Inflammatory macrophage (primary cell): ENCODE measurements at regions not wholly inside any gene's neighbourhood (a gene's known extent, or its start where the extent isn't known, plus 50 kb on each side); places are given as distances from the start of the nearest gene placed in this dataset.

Experiments
- DNase-seq, 2 donors: peaks; one replicate each; pipeline ENCODE4 v3.0.0-alpha.2; 2020 to 2022

- no peak for DNase-seq
Measured at GRCh38 chr16:51359141-51359955, 208.3 kb upstream of the SALL1 start.

- DNase-seq = no peak
Measured at GRCh38 chr16:51357839-51358238, 206.8 kb upstream of the SALL1 start.

GRCh38 chr16:51355875-51356274, 204.8 kb upstream of the SALL1 start:
- no peak for DNase-seq

- no peak for DNase-seq
Measured at GRCh38 chr16:51355195-51355594, 204.1 kb upstream of the SALL1 start.

GRCh38 chr16:51353055-51353454, 202.0 kb upstream of the SALL1 start:
- DNase-seq = no peak

GRCh38 chr16:51349626-51350025, 198.6 kb upstream of the SALL1 start:
- DNase-seq = no peak

- DNase-seq = no peak
Measured at GRCh38 chr16:51343411-51343810, 192.3 kb upstream of the SALL1 start.

GRCh38 chr16:51341204-51341603, 190.1 kb upstream of the SALL1 start:
- DNase-seq = no peak

GRCh38 chr16:51337662-51338061, 186.6 kb upstream of the SALL1 start:
- no peak for DNase-seq

- DNase-seq = no peak
Measured at GRCh38 chr16:51328733-51329132, 177.7 kb upstream of the SALL1 start.

GRCh38 chr16:51327001-51327400, 175.9 kb upstream of the SALL1 start:
- no peak for DNase-seq

GRCh38 chr16:51326131-51326856, 175.2 kb upstream of the SALL1 start:
- no peak for DNase-seq

- DNase-seq = no peak
Measured at GRCh38 chr16:51321251-51321650, 170.2 kb upstream of the SALL1 start.

GRCh38 chr16:51317575-51317974, 166.5 kb upstream of the SALL1 start:
- DNase-seq = no peak

GRCh38 chr16:51313198-51313597, 162.1 kb upstream of the SALL1 start:
- DNase-seq = no peak

- no peak for DNase-seq
Measured at GRCh38 chr16:51312363-51313150, 161.5 kb upstream of the SALL1 start.

GRCh38 chr16:51310159-51310558, 159.1 kb upstream of the SALL1 start:
- DNase-seq = no peak

GRCh38 chr16:51306886-51307595, 156.0 kb upstream of the SALL1 start:
- no peak for DNase-seq

GRCh38 chr16:51306116-51306515, 155.0 kb upstream of the SALL1 start:
- no peak for DNase-seq

- DNase-seq = no peak
Measured at GRCh38 chr16:51305337-51305736, 154.3 kb upstream of the SALL1 start.

- DNase-seq = no peak
Measured at GRCh38 chr16:51302042-51302441, 151.0 kb upstream of the SALL1 start.

GRCh38 chr16:51298800-51299199, 147.7 kb upstream of the SALL1 start:
- no peak for DNase-seq
